A673 (cell line): ENCODE measurements at regions not wholly inside any gene's neighbourhood (a gene's known extent, or its start where the extent isn't known, plus 50 kb on each side); places are given as distances from the start of the nearest gene placed in this dataset.

Experiments used
- BruUV-seq: library from RNA; stranded (reverse); fragments of 400-500 nt; replicated peaks from 2 replicates; lab custom pipeline; 2021; lab: Mats Ljungman, UMichigan
- CTCF ChIA-PET: fragments of 300-600 bp; sonication (Branson Sonifier 250); formaldehyde crosslinking; loops from one replicate; lab custom pipeline; 2022; ENCODE audit warnings: antibody characterized with exemption; lab: Charles Lee
- POLR2A ChIA-PET: fragments of 300-600 bp; sonication (Branson Sonifier 250); formaldehyde crosslinking; loops from one replicate; lab custom pipeline; 2022; ENCODE audit warnings: antibody characterized with exemption; ENCODE audit not compliant: low non-redundant PET; lab: Charles Lee
- DNase-seq: peaks from one replicate; pipeline ENCODE4 v3.0.0-alpha.2; 2015; ENCODE audit warnings: low spot score
- H3K27ac ChIP-seq: fragments of 200-600 bp; sonication (generic); 2 replicates; pipeline ENCODE4 v1.5.1; 2016; ENCODE audit warnings: mixed run types, low read depth, mild to moderate bottlenecking, mixed read lengths, antibody characterized with exemption, low read length; ENCODE audit not compliant: poor library complexity, severe bottlenecking
- H3K27me3 ChIP-seq: fragments of 200-600 bp; sonication (generic); replicated peaks from 2 replicates; pipeline ENCODE4 v1.6.1; 2017; ENCODE audit warnings: mixed run types, low read depth, mild to moderate bottlenecking, mixed read lengths, antibody characterized with exemption, low read length; ENCODE audit not compliant: insufficient read depth, poor library complexity
- H3K36me3 ChIP-seq: fragments of 200-600 bp; sonication (generic); 2 replicates; pipeline ENCODE4 v1.6.1; 2016; ENCODE audit warnings: mixed run types, mild to moderate bottlenecking, mixed read lengths, antibody characterized with exemption, low read length; ENCODE audit not compliant: insufficient read depth, poor library complexity, severe bottlenecking
- H3K4me1 ChIP-seq: fragments of 200-600 bp; sonication (generic); 2 replicates; pipeline ENCODE4 v1.6.1; 2017; ENCODE audit warnings: mixed run types, mild to moderate bottlenecking, mixed read lengths, antibody characterized with exemption, low read length; ENCODE audit not compliant: insufficient read depth, poor library complexity, severe bottlenecking
- H3K4me3 ChIP-seq: fragments of 200-600 bp; sonication (generic); 2 replicates; pipeline ENCODE4 v1.5.1; 2016; ENCODE audit warnings: low read depth, mixed run types, mild to moderate bottlenecking, mixed read lengths, low read length; ENCODE audit not compliant: poor library complexity, severe bottlenecking
- H3K9me3 ChIP-seq: fragments of 200-600 bp; sonication (generic); 2 replicates; pipeline ENCODE4 v1.6.1; 2016; ENCODE audit warnings: mixed run types, low read depth, mild to moderate bottlenecking, mixed read lengths, antibody characterized with exemption, low read length; ENCODE audit not compliant: poor library complexity, severe bottlenecking
- CTCF ChIP-seq: fragments of 300-800, 200-600 bp; sonication (generic); conservative IDR thresholded peaks from 2 replicates; pipeline ENCODE4 v1.5.1; 2017; ENCODE audit warnings: low read depth, mild to moderate bottlenecking, antibody characterized with exemption, low read length, moderate library complexity, mixed read lengths
- EZH2 ChIP-seq: fragments of 200-600 bp; sonication (generic); IDR thresholded peaks from 2 replicates; pipeline ENCODE4 v1.6.1; 2017; ENCODE audit warnings: borderline replicate concordance, low read depth, mild to moderate bottlenecking, mixed read lengths, antibody characterized with exemption, low read length; ENCODE audit not compliant: poor library complexity, severe bottlenecking
- intact Hi-C: fragments of 100-400 bp; cut with micrococcal nuclease; formaldehyde crosslinking; loops from one replicate; pipeline ENCODE4 v1.10.0; 2022; ENCODE audit not compliant: unreplicated experiment

GRCh38 chr21:41639336-41639735 lies 127.5 kb downstream of the RIPK4 start:
- no peak for TF ChIP-seq CTCF
- TF ChIP-seq EZH2 = no peak
- no peaks in the 10 kb centered on the region for H3K27me3 ChIP-seq
- no peaks in the 10 kb centered on the region for H3K4me1 ChIP-seq
- no peak for DNase-seq
- CTCF ChIA-PET = no interaction called here
- no TSS peak for BruUV-seq
- no peak overlapping the region for H3K27ac ChIP-seq
- H3K9me3 ChIP-seq = no peaks in the 10 kb centered on the region
- intact Hi-C loops = no loop called here
- POLR2A ChIA-PET = no interaction called here
- H3K36me3 ChIP-seq = no peaks in the 10 kb centered on the region
- no peak overlapping the region for H3K4me3 ChIP-seq

GRCh38 chr21:41638201-41638790 lies 128.6 kb downstream of the RIPK4 start:
- no peaks in the 10 kb centered on the region for H3K27me3 ChIP-seq
- no peak for TF ChIP-seq EZH2
- TF ChIP-seq CTCF = no peak
- ChIA-PET POLR2A (no interaction called here), CTCF (no interaction called here)
- no peaks in the 10 kb centered on the region for H3K36me3 ChIP-seq
- no peaks in the 10 kb centered on the region for H3K9me3 ChIP-seq
- no peak overlapping the region for H3K27ac ChIP-seq
- no TSS peak for BruUV-seq
- H3K4me3 ChIP-seq = no peak overlapping the region
- H3K4me1 ChIP-seq = no peaks in the 10 kb centered on the region
- intact Hi-C loops = no loop called here
- DNase-seq = no peak

- Histone ChIP-seq H3K27ac (no peak overlapping the region), H3K4me3 (no peak overlapping the region), H3K36me3 (no peaks in the 10 kb centered on the region), H3K27me3 (no peaks in the 10 kb centered on the region), H3K4me1 (no peaks in the 10 kb centered on the region), H3K9me3 (no peaks in the 10 kb centered on the region)
- ChIA-PET CTCF (no interaction called here), POLR2A (no interaction called here)
- TF ChIP-seq EZH2 (no peak), CTCF (no peak)
- DNase-seq = no peak
- intact Hi-C loops = no loop called here
- BruUV-seq = no TSS peak
Measured at GRCh38 chr21:41636636-41637630, 129.0 kb upstream of the TMPRSS2 start.
